NCI-H1436 treated with DMSO at 0.1 percent for 48 hours (cell line): ENCODE measurements at regions not wholly inside any gene's neighbourhood (a gene's known extent, or its start where the extent isn't known, plus 50 kb on each side); places are given as distances from the start of the nearest gene placed in this dataset.

ENCODE experiments used
- DNase-seq: peaks from one replicate; lab custom pipeline; 2025; lab: John Stamatoyannopoulos, UW

DNA sequence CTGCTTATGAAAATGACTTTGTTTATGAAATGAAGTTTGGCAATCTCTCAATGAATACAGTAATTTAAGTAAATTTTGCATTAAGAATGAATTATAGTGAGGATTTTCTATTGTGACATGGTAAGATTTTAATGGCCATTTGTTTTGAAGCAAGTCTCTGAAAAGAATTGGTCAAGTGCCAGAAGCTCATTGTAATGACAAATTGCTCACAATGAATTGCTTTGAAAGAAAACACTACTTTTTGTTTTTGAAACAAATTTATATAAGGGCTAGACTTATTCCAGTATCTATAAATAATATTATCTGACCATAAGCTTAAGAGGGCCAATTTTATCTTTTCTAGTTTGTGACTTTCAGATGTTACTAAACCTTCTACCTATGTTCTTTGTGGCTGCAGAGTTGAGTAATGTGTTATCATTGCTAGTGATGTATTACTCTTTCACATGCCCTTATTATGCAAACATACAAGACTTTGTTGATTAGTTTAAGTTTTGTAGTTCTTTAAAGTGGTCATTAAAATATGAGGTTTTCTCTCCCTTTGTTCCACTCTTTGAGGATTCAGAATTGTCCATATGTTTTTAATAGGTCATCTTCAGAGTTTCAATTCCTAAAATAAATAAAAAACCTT, 93.0 kb upstream of the ZNF608 start:
- DNase-seq: no peak

DNA sequence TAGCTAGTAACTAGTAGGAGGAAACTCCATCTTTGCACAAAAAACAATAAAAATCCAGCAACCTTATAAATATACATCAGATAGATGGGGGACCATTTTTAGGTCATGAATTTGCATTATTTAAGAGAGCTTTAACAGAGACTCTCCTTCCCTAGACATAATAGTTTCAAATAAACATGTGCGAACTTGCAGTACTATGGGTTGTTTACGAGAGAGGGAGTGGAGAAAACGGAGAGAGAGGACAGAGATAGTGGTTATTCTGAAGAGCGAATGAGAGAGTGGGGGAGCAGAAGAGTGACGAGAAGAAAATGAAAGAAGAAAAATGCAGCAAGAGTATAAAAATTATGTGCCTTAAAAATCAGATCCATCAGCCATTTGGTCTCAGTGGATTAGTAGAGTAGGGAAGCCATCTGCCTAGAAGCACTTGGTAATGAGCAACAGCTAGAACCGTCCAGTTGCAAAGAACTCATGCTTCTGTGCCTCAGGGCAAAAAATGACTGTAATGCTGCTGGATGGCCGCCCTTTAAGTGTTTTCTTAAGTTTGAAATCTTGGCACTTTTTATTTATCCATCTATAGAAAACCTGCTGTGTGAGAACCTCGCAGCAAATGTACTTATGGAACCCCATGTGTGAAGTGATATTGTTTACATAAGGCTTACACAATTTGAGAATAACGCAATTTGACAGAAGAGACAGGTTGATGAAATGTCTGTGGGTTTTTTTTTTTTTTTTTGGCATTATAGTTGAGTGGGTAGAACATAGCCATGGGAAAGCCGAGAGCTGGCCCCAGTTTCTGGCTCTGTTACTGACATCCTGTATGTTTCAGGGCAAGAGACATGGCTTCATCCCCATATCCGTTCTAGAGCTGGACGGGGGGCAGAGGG, 95.6 kb upstream of the ZNF608 start:
- no peak for DNase-seq

DNA sequence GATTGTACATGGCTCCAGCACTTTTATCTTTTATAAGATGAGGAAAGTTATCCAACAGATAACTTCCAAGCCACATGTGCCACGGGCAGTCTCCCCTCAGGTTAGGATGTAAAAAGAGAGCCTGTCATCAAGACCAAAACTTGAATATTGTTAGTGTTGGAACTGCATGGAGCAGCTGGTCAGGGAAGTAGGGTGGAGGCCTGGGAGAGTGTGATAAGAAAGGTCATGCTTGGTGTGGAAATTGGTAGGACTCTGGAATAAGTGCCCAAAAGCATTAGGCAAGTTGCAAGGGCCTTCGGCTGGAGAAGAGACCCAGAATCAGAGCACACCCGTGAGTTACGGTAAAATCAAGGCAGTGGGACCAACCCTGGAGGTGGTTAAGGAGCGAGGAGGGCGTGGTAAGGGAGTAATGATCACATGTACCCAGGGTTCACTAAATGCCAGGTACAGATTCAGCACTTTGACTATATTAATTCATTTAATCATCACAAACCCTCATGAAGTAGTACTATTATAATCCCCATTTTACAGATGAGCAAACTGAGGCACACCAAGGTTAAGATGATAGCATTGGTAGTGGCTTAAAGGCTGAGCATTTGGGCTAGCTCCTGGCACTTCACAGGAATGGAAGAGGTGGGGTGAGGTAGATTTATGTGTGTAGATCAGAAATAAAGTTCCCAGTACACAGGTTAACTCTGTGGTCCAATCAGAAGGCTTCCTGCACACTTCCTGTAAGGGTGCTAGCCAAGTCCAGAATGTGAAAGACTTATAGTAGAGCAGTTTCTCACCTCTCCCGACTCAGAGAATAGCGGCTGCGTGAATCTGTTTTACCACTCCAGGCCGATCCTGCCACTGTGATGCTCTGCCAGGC, 96.5 kb upstream of the ZNF608 start:
- DNase-seq: no peak

DNA sequence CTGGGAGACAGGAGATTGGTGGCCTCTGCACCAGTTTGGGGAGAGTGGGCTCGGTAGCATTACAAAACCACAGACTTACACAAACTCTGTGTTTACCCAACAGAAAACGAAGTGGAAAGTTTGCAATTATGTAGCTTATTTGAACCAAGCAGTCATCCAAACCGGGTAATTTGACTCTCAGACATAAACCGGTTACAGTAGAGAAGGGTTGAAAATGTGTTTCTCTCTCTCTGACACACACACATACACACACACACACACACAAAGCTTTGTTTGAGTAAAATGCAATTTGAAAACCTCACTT, 97.1 kb upstream of the ZNF608 start:
- no peak for DNase-seq

DNA sequence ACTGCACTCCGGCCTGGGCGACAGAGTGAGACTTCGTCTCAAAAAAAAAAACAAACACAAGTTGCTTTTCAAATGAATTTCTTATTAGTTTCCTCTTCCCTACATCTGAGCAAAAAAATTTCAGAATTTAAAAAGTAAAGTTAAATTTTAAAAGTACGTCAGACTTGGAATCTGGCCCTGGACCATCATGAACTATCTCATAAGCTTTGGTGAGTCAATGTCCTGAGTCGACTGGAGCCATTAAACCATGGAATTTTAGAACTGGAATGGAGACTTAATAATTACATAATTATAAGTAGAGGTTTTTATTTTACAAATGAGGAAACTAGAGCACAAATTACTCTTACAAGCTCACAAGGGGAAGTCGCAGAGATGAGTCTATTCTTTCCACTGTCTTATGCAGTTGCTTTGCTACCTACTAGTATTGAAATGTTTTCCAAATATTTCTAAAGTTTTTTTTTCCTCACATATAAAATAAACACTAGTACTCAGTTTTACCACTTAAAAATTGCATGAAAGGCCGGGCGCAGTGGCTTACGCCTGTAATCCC, 98.0 kb upstream of the ZNF608 start:
- DNase-seq: no peak

DNA sequence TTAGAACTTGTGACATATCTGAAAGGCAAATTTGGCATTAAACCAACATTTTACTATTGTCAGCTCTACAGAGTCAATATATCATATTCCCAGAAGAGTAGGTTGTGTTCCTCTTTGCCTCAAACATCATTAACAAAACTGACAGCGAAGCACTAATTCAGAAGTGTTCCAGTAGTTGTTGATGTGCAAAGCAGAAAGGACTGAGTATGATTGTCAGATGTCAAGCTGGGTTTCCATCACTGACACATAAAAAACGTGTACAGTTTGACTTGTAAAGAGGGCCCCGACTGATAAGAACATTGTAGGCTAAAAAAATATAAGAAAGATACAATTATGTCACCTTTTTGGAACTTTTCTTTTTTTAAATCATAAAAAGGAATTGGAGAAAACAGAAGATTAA, 101.5 kb upstream of the ZNF608 start:
- peak; percentile 48 for DNase-seq

DNA sequence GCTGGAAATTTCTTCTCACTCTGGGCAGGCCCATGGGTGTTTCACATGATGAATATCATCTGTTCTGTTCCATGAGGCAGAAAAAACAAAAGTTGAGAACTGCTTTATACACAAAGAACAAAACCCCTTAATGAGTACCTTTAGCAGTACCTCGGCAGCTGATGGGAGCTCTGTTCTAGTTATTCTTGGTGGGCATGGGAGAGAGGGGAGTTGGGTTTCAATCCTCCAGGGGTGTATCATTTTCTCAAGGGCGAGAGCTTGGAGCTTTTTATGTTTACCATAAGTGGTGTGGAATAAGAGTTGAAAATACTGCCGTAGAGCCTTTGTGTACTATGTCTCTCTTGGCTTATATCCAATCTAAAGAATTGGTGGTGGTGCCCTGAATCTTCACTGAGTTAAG, 103.3 kb upstream of the ZNF608 start:
- DNase-seq: peak; percentile 99

DNA sequence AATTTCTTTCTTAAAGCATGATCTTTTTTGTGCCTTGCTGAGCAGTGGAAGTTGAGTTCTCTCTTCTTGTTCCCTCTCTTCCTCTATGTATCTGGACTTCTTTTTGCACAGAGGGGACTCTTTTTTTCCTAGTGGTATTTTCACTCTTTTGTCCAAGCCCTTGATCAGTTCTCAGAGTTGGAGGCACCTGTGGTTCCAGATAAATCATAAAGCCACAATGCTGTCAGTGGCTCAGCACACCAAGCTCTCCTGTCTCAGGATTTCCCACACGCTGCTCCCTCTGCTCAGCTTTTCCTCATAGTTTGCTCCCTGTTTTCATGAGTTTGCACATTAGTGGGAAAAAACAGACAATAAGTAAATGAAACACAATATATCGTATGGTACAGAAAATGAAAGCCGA, 110.3 kb upstream of the ZNF608 start:
- DNase-seq: no peak

DNA sequence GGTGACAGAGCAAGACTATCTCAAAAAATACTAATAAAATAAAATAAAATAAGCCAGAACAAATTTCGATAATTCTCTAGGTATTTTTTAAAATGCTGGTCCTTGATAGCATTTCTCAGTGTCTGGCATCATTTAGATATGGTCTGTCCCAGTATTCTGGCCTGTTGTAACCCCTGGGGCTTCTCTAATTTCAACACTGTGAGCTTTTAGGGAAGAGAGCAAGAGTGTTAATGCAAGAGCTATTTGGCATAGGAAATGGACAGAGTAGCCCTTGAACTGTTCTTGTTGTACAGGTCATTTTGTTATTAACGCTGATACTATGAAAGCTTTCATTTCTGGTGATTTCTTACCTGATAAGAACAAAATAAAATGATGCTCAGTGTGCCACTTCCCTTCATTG, 112.2 kb upstream of the ZNF608 start:
- no peak for DNase-seq

DNA sequence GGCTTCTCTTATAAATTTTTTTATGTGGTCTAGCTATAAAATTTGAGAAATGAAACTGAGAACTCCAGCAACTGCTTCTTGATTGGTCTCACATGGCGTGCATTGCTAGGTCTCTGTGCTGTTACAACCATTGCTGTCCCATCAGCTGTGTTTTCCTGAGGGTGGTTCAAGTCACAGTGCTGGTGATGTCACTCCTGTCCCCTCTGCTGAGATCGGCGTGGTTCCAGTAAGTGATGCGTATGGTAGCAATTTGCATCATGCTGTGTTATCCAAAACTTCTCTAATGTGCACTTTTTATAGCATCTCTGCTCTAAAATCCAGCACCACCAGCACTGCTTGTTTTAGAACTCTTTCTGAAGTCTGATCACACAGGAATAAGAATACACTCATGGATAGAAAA, 112.6 kb upstream of the ZNF608 start:
- no peak for DNase-seq

DNA sequence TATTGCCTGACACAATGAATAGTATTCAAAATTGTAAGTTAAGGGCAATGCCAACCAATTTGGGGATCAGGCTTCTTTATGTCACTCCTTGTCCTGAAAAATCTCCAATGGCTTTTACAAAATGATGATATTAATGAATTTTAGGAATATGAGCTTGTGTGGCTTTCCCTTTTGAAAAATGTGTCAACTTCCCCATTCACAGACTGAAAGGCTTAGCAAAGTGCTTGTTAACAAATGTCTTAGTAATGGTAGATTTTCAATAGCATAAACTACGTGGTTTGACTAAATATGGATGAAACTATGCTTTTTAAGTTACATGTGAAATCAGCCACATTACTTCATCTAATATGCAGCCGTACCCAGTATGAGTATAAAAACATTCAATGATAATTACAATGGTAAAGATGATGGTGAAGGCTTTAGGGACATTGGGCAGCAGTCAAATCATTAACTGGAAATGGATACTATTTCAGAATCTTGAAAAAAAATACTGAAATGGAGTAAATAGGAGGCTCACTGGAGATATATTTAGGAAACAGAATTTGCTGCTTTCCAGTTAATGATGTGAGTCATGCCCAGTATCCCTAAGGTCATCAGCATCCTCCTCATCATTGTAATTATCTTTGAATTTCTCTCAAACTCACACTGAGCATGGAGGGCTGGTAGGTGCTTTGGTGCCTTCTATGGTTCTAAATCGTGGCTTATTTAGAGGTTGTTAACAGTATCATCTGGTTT, 113.3 kb upstream of the ZNF608 start:
- DNase-seq: no peak

DNA sequence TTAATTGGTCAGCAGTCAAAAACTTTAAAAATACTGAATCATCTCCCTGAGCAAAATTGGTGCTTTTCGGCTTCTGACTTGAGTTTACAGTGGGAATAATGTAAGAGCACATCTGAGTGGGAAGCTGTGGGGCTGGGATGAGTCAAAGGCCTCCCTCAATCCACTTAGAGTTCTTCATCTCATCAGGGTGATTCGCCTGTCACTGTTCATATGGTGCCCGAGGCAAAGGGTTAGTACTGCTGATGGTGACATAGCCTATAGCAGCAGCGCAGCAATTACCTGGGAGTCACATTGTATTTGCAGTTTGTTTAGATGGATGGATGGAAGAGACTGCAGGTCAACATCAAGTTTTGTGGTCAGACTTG, 113.8 kb upstream of the ZNF608 start:
- no peak for DNase-seq

DNA sequence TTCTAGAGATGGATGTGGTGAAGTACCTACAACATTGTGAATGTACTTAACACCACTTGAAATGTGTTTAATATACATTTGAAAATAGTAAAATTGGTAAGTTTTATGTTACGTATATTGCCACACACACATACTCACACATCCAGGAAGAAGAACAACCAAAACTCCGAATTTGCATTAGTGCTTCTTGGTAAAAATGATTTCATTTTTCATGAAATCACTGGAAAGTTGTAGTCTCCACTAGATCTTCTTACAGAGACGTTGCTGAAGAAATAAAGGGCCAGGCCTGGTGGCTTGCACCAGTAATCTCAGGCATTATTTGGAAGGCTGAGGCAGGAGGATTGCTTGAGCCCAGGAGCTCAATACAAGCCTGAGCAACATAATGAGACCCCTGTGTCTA, 118.6 kb upstream of the ZNF608 start:
- DNase-seq: no peak

DNA sequence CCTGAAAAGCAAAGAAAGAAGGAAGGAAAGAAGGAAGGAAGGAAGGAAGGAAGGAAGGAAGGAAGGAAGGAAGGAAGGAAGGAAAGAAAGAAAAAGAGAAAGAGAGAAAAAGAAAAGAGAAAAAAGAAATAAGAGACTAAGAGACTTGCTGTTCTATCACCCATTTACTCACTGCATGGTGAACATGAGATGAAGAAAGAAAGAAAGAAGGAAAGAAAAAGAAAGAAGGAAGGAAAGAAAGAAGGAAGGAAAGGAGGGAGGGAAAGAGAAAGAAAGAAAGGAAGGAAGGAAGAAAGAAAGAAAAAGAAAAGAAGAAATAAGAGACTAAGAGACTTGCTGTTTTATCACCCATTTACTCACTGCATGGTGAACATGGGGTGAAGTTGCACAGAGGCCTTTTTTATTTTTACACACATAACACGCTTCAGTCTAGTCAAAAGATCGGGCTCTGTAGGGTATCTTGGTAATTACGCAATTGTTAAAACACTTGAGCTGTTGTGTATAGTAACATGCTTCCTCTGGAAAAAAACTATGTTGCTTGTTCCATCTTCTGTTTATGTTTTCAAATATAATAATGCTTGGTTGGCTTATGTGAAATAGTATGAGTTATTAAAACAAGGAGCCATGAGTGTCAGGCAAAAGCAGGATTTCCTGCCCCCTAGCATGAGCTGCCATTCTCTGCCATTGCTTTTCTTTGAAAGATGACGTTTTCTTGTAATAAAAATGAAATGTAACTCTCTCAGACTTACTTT, 119.3 kb upstream of the ZNF608 start:
- DNase-seq: no peak

DNA sequence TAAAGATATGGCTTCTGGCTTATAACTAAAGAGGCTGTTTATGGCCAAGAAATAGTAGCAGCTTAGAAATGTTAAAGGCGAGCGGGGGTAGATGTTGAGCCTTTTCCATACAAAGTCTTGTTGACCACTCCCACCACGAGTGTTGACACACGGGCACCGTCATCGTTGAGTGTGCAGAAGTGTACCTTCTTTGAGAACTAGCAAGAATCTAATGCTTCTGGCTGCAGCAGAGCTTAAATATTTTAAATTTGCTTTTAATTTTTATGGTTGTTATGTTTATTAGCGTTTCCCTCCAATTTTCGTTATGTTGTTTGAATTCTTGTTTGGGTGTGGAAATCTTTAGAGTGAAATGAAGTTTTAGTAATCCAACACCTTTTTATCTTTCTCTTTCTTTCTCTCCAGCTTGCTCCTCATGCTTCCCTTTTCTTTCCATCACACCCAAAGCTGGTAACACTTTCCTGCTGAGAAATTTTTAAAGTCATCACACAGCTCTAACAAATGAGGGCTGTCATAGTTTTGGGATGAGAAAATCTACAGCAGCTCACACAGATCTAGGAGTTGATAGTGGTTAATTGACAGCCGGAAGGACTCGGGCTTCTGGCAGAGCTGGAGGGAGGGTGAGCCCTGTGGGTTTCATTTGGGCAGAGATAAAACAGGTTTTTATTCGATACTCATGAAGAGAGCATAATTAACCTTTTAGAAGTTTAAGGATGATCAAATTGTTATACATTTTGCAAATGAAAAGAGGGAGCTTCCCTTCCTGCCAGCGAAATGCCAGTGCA, 120.1 kb upstream of the ZNF608 start:
- DNase-seq: no peak

DNA sequence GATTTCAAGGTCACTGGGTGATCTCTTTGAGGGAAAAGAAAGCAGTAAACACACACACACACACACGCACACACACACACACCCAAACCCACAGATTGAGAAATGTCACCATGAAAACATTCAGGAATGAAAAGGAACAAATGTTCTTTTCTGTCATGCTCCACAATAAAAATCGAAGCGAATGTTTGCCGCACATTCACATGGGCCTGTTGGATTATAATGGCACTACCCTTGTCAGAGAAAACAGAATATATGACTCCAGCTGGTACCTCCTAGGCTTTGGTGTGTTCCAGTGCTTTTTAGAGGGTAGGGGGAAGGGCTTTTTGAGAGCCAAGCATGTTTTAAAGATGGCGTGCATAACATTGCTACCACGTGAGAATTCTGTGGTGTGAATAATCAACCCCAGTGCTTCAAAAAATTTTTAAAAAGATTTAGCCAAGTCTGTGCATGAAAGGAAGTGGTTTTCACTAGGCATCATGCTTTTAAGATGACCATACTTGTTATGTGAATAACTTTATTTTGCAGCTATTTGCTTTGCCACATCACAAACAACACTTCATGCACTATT, 120.8 kb upstream of the ZNF608 start:
- no peak for DNase-seq

DNA sequence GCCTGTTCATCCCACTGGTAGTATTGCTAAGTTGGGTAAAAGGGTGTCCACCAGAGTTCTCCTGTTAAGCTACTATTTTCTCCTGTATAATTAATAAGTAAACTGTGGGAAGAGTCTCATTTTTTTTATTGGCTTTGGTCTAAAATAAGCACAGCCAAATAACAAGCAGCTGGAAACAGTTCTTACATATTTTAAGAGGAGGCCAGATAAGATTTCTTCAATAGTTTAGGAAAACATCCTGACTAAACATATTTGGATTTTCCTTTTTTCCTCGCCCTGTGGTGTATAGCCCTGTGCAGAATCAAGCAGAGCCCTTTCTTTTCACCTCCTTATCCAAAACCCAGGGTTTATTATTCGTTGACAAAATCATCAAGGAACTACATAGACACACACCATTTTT, 122.2 kb upstream of the ZNF608 start:
- DNase-seq: no peak

DNA sequence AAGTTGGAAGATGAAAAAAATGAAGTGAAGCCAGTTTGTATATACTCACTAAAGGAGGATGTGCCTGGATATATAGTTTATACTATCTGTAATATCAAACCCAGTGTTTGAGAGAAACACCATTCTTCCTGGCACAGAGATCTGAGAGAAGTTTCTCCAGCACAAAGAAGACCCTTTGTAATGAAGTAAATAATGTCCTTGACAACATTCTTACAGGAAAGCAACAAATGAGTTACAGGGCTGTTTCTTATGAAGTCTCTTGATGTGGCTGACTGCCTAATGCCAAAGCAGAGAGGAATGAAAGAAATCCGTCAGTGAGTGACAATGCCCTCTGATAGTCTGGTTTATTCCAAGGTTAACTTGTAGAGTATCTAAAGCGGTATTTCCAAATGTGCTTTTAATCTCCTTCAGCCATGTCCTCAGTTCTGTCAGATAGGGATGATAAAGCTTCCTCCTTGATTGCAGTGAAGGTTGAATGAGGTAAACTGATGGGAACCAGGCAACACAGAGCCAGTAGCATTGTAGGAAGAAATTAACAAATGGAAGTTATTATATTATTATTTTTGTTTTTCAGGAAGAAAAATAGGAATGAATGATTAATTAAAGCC, 123.1 kb upstream of the ZNF608 start:
- DNase-seq: no peak

DNA sequence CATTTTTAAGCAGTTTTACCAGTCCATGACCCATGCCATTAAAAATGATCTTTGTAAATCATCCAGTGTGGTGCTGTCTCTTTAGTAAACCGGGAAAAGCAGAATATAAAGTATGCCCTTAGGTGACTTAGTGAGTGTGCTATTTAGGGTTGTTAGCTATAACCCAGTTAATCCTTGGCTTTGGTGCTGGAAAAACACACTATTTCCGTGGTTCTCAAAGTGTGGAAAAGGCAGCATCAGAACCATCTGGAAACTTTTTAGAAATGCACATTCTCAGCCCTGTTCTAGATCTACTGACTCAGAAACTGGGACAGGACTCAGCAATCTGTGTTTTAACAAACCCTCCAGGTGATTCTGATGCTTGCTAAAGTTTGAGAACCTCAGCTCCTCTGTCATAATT, 123.6 kb upstream of the ZNF608 start:
- DNase-seq: no peak

DNA sequence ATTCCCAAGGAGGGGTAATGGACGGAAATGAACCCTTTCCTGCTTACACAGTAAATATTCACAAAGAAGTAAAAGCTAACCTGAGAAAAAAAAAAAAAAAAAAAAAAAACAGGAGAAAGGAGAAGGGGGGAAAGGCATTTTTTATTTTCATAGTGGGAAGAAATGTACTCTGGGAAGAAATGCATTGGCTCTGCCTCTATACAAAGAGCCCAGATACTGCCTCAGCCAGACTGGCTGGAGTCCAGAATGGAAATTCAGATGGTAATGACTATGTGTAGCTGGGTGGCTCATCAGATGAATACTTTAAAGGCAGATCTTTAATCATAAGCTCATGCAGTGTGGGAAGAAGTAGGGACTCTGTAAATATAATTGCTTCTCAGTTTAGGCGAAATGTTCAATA, 124.9 kb upstream of the ZNF608 start:
- DNase-seq: no peak
